ENCODE measurements at regions not wholly inside any gene's neighbourhood (a gene's known extent, or its start where the extent isn't known, plus 50 kb on each side); places are given as distances from the start of the nearest gene placed in this dataset.

- H2AFZ ChIP-seq, result no peak overlapping the region
- TF ChIP-seq, protein P1, sequence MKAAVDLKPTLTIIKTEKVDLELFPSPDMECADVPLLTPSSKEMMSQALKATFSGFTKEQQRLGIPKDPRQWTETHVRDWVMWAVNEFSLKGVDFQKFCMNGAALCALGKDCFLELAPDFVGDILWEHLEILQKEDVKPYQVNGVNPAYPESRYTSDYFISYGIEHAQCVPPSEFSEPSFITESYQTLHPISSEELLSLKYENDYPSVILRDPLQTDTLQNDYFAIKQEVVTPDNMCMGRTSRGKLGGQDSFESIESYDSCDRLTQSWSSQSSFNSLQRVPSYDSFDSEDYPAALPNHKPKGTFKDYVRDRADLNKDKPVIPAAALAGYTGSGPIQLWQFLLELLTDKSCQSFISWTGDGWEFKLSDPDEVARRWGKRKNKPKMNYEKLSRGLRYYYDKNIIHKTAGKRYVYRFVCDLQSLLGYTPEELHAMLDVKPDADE (IDR thresholded peaks at IDR 0.05), result no peak
- TF ChIP-seq EZH2 (IDR thresholded peaks at IDR 0.05; ENCODE audit: low read depth, unreplicated experiment) (no peak), CTCF (conservative IDR thresholded peaks at IDR 0.05; ENCODE audit: low read depth in 2 of 2) (no peak), STAT1 (IDR thresholded peaks at IDR 0.05; ENCODE audit: unreplicated experiment) (no peak), NANOG (IDR thresholded peaks at IDR 0.05; ENCODE audit: borderline replicate concordance) (no peak), EZH2phosphoT487 (IDR thresholded peaks at IDR 0.05; ENCODE audit: unreplicated experiment) (no peak), JUNB (IDR thresholded peaks at IDR 0.05; ENCODE audit: unreplicated experiment) (no peak), POLR2AphosphoS5 (IDR thresholded peaks at IDR 0.05; ENCODE audit: low read depth) (no peak), CREB1 (CRISPR knock-in tag; IDR thresholded peaks at IDR 0.05; ENCODE audit: low read depth) (no peak), ZNF114 (CRISPR knock-in tag; IDR thresholded peaks at IDR 0.05) (no peak), ZNF331 (CRISPR knock-in tag; IDR thresholded peaks at IDR 0.05; ENCODE audit: low read depth) (no peak)
- TF ChIP-seq, protein P2, sequence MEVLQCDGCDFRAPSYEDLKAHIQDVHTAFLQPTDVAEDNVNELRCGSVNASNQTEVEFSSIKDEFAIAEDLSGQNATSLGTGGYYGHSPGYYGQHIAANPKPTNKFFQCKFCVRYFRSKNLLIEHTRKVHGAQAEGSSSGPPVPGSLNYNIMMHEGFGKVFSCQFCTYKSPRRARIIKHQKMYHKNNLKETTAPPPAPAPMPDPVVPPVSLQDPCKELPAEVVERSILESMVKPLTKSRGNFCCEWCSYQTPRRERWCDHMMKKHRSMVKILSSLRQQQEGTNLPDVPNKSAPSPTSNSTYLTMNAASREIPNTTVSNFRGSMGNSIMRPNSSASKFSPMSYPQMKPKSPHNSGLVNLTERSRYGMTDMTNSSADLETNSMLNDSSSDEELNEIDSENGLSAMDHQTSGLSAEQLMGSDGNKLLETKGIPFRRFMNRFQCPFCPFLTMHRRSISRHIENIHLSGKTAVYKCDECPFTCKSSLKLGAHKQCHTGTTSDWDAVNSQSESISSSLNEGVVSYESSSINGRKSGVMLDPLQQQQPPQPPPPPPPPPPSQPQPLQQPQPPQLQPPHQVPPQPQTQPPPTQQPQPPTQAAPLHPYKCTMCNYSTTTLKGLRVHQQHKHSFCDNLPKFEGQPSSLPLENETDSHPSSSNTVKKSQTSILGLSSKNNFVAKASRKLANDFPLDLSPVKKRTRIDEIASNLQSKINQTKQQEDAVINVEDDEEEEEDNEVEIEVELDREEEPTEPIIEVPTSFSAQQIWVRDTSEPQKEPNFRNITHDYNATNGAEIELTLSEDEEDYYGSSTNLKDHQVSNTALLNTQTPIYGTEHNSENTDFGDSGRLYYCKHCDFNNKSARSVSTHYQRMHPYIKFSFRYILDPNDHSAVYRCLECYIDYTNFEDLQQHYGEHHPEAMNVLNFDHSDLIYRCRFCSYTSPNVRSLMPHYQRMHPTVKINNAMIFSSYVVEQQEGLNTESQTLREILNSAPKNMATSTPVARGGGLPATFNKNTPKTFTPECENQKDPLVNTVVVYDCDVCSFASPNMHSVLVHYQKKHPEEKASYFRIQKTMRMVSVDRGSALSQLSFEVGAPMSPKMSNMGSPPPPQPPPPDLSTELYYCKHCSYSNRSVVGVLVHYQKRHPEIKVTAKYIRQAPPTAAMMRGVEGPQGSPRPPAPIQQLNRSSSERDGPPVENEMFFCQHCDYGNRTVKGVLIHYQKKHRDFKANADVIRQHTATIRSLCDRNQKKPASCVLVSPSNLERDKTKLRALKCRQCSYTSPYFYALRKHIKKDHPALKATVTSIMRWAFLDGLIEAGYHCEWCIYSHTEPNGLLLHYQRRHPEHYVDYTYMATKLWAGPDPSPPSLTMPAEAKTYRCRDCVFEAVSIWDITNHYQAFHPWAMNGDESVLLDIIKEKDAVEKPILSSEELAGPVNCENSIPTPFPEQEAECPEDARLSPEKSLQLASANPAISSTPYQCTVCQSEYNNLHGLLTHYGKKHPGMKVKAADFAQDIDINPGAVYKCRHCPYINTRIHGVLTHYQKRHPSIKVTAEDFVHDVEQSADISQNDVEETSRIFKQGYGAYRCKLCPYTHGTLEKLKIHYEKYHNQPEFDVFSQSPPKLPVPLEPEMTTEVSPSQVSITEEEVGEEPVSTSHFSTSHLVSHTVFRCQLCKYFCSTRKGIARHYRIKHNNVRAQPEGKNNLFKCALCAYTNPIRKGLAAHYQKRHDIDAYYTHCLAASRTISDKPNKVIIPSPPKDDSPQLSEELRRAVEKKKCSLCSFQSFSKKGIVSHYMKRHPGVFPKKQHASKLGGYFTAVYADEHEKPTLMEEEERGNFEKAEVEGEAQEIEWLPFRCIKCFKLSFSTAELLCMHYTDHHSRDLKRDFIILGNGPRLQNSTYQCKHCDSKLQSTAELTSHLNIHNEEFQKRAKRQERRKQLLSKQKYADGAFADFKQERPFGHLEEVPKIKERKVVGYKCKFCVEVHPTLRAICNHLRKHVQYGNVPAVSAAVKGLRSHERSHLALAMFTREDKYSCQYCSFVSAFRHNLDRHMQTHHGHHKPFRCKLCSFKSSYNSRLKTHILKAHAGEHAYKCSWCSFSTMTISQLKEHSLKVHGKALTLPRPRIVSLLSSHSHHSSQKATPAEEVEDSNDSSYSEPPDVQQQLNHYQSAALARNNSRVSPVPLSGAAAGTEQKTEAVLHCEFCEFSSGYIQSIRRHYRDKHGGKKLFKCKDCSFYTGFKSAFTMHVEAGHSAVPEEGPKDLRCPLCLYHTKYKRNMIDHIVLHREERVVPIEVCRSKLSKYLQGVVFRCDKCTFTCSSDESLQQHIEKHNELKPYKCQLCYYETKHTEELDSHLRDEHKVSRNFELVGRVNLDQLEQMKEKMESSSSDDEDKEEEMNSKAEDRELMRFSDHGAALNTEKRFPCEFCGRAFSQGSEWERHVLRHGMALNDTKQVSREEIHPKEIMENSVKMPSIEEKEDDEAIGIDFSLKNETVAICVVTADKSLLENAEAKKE (CRISPR knock-in tag; IDR thresholded peaks at IDR 0.05), result no peak
- TF ChIP-seq, protein P3, sequence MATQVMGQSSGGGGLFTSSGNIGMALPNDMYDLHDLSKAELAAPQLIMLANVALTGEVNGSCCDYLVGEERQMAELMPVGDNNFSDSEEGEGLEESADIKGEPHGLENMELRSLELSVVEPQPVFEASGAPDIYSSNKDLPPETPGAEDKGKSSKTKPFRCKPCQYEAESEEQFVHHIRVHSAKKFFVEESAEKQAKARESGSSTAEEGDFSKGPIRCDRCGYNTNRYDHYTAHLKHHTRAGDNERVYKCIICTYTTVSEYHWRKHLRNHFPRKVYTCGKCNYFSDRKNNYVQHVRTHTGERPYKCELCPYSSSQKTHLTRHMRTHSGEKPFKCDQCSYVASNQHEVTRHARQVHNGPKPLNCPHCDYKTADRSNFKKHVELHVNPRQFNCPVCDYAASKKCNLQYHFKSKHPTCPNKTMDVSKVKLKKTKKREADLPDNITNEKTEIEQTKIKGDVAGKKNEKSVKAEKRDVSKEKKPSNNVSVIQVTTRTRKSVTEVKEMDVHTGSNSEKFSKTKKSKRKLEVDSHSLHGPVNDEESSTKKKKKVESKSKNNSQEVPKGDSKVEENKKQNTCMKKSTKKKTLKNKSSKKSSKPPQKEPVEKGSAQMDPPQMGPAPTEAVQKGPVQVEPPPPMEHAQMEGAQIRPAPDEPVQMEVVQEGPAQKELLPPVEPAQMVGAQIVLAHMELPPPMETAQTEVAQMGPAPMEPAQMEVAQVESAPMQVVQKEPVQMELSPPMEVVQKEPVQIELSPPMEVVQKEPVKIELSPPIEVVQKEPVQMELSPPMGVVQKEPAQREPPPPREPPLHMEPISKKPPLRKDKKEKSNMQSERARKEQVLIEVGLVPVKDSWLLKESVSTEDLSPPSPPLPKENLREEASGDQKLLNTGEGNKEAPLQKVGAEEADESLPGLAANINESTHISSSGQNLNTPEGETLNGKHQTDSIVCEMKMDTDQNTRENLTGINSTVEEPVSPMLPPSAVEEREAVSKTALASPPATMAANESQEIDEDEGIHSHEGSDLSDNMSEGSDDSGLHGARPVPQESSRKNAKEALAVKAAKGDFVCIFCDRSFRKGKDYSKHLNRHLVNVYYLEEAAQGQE (IDR thresholded peaks at IDR 0.05; ENCODE audit: unreplicated experiment), result no peak
- peaks cover 4% of the 10 kb centered on the region; the same call in 1 of the 2 replicates for H3K9me2 ChIP-seq (ENCODE audit: insufficient read depth)
- H3K36me3 ChIP-seq (ENCODE audit: insufficient read depth), result no peaks in the 10 kb centered on the region
- H3F3A ChIP-seq (replicated peaks; ENCODE audit: low read depth), result no peaks in the 10 kb centered on the region
- no peak overlapping the region for H3K4me3 ChIP-seq
- H4K20me1 ChIP-seq (replicated peaks; ENCODE audit: insufficient read depth), result no peaks in the 10 kb centered on the region
- H3K79me2 ChIP-seq (replicated peaks; ENCODE audit: insufficient read depth), result no peaks in the 10 kb centered on the region
- Mint-ChIP-seq H3K9me3 (peaks cover 18% of the 10 kb centered on the region), H3K4me1 (peaks cover 8% of the 10 kb centered on the region; the same call in 1 of the 3 replicates), H3K27me3 (ENCODE audit: insufficient read depth, low read depth, poor library complexity) (peaks cover 1% of the 10 kb centered on the region), H3K4me3 (no peak overlapping the region), H3K36me3 (ENCODE audit: low read depth) (peaks cover 14% of the 10 kb centered on the region), H3K27ac (no peak overlapping the region)
- H3K4me2 ChIP-seq, result no peak overlapping the region
- H3K27ac ChIP-seq (ENCODE audit: low read depth), result no peak overlapping the region
- DNase-seq (ENCODE audit: low spot score) (no peak), ATAC-seq (no peak)
- no peaks in the 10 kb centered on the region for H3K27me3 ChIP-seq (ENCODE audit: insufficient read depth)
- no peaks in the 10 kb centered on the region for H3K4me1 ChIP-seq (ENCODE audit: insufficient read depth)
Measured at GRCh38 chr16:22710326-22710725, 103.6 kb upstream of the HS3ST2 start.
